Fibroblast of lung (primary cell): ENCODE measurements at regions not wholly inside any gene's neighbourhood (a gene's known extent, or its start where the extent isn't known, plus 50 kb on each side); places are given as distances from the start of the nearest gene placed in this dataset.

Source experiments
- EZH2 ChIP-seq: IDR thresholded peaks from 2 replicates; pipeline ENCODE4 v1.5.1; 2012; ENCODE audit warnings: low read length, control low read depth, mild to moderate bottlenecking; ENCODE audit errors: missing control alignments
- TF ChIP-seq, protein P1 (sequence below), 2 donors: IDR thresholded peaks in 1 of 2; conservative IDR thresholded peaks in 1 of 2; 1 replicate in 1 of 2; 2 replicates in 1 of 2; pipeline ENCODE4 v1.5.1; 2011 to 2012; ENCODE audit warnings: low read length in 2 of 2, control low read depth in 1 of 2, inconsistent platforms in 1 of 2, low read depth in 1 of 2, mild to moderate bottlenecking in 1 of 2

- TF ChIP-seq, protein P1, sequence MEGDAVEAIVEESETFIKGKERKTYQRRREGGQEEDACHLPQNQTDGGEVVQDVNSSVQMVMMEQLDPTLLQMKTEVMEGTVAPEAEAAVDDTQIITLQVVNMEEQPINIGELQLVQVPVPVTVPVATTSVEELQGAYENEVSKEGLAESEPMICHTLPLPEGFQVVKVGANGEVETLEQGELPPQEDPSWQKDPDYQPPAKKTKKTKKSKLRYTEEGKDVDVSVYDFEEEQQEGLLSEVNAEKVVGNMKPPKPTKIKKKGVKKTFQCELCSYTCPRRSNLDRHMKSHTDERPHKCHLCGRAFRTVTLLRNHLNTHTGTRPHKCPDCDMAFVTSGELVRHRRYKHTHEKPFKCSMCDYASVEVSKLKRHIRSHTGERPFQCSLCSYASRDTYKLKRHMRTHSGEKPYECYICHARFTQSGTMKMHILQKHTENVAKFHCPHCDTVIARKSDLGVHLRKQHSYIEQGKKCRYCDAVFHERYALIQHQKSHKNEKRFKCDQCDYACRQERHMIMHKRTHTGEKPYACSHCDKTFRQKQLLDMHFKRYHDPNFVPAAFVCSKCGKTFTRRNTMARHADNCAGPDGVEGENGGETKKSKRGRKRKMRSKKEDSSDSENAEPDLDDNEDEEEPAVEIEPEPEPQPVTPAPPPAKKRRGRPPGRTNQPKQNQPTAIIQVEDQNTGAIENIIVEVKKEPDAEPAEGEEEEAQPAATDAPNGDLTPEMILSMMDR (conservative IDR thresholded peaks at IDR 0.05 in 1 of 2, IDR thresholded peaks at IDR 0.05 in 1 of 2; ENCODE audit: low read depth in 1 of 2, low read length in 2 of 2), result no peak
- TF ChIP-seq EZH2, result no peak
These were observed 188.7 kb upstream of the EYA4 start for GRCh38 chr6:133052465-133052864.
